ENCODE measurements at regions not wholly inside any gene's neighbourhood (a gene's known extent, or its start where the extent isn't known, plus 50 kb on each side); places are given as distances from the start of the nearest gene placed in this dataset.

GRCh38 chrX:10965174-10965798, 145.8 kb upstream of the HCCS start:
- H2BK120ac ChIP-seq (ENCODE audit: low read depth, low read length) = no peak overlapping the region
- H3K27ac ChIP-seq (ENCODE audit: insufficient read depth, low read length) = no peak overlapping the region
- no peak overlapping the region for H4K5ac ChIP-seq (ENCODE audit: low read depth, low read length)
- ATAC-seq (ENCODE audit: low read depth) (no peak), DNase-seq (no peak)
- intact Hi-C loops (cut with micrococcal nuclease) = no loop called here
- H3K56ac ChIP-seq (ENCODE audit: extremely low read depth, insufficient read depth, low read length) = no peak overlapping the region
- H3K18ac ChIP-seq (ENCODE audit: low read depth, low read length) = no peak overlapping the region
- H3K36me3 ChIP-seq (ENCODE audit: control insufficient read depth, insufficient read depth, low read length) = no peaks in the 10 kb centered on the region
- no peak overlapping the region for H2BK5ac ChIP-seq (ENCODE audit: low read depth, low read length, poor library complexity, severe bottlenecking)
- H2AFZ ChIP-seq (replicated peaks; ENCODE audit: low read length, poor library complexity) = no peak overlapping the region
- H4K20me1 ChIP-seq (ENCODE audit: insufficient read depth, low read length) = no peaks in the 10 kb centered on the region
- no peak overlapping the region for H3K23ac ChIP-seq (ENCODE audit: low read depth, low read length)
- in situ Hi-C loops (cut with MboI; ENCODE audit: low sequenced_read_pairs) = no loop called here
- no peak overlapping the region for H3K4ac ChIP-seq (ENCODE audit: low read depth, low read length)
- H3K9ac ChIP-seq (ENCODE audit: low read depth, low read length) = no peak overlapping the region
- H2AK9ac ChIP-seq (replicated peaks; ENCODE audit: low read depth, low read length, poor library complexity) = no peak overlapping the region
- H3K79me1 ChIP-seq (ENCODE audit: low read depth in 1 of 2, low read length in 2 of 2) = no peaks in the 10 kb centered on the region
- no peak overlapping the region for H3K4me3 ChIP-seq (ENCODE audit: insufficient read depth, low read depth, low read length)
- no peak for TF ChIP-seq MAZ (IDR thresholded peaks at IDR 0.05; ENCODE audit: borderline replicate concordance, low read depth, low read length)
- TF ChIP-seq, protein P1, sequence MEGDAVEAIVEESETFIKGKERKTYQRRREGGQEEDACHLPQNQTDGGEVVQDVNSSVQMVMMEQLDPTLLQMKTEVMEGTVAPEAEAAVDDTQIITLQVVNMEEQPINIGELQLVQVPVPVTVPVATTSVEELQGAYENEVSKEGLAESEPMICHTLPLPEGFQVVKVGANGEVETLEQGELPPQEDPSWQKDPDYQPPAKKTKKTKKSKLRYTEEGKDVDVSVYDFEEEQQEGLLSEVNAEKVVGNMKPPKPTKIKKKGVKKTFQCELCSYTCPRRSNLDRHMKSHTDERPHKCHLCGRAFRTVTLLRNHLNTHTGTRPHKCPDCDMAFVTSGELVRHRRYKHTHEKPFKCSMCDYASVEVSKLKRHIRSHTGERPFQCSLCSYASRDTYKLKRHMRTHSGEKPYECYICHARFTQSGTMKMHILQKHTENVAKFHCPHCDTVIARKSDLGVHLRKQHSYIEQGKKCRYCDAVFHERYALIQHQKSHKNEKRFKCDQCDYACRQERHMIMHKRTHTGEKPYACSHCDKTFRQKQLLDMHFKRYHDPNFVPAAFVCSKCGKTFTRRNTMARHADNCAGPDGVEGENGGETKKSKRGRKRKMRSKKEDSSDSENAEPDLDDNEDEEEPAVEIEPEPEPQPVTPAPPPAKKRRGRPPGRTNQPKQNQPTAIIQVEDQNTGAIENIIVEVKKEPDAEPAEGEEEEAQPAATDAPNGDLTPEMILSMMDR (conservative IDR thresholded peaks at IDR 0.05; ENCODE audit: low read depth, low read length) = no peak
- TF ChIP-seq FOS (IDR thresholded peaks at IDR 0.05; ENCODE audit: low read depth, low read length) = no peak
- no peak for TF ChIP-seq MAFK (IDR thresholded peaks at IDR 0.05; ENCODE audit: low read depth, low read length)
- TF ChIP-seq NFE2L2 (IDR thresholded peaks at IDR 0.05; ENCODE audit: low read depth, low read length) = no peak
- no peak for TF ChIP-seq SMC3 (IDR thresholded peaks at IDR 0.05; ENCODE audit: low read depth, low read length)
- TF ChIP-seq BHLHE40 (IDR thresholded peaks at IDR 0.05; ENCODE audit: low read depth, low read length) = no peak
- no peak for TF ChIP-seq RFX5 (IDR thresholded peaks at IDR 0.05; ENCODE audit: low read depth, low read length)
- TF ChIP-seq POLR2A (IDR thresholded peaks at IDR 0.05; ENCODE audit: low read depth, low read length) = no peak
- TF ChIP-seq CEBPB (IDR thresholded peaks at IDR 0.05; ENCODE audit: low read depth, low read length) = no peak
- TF ChIP-seq RAD21 (IDR thresholded peaks at IDR 0.05; ENCODE audit: low read length) = no peak
- TF ChIP-seq MXI1 (IDR thresholded peaks at IDR 0.05; ENCODE audit: borderline replicate concordance, low read depth, low read length) = no peak
- TF ChIP-seq RCOR1 (IDR thresholded peaks at IDR 0.05; ENCODE audit: insufficient replicate concordance, low read length) = no peak
- no peak for TF ChIP-seq CHD1 (IDR thresholded peaks at IDR 0.05; ENCODE audit: low read depth, low read length)
- no peaks in the 10 kb centered on the region; the same call in 1 of the 2 replicates for H3K9me3 ChIP-seq (ENCODE audit: control insufficient read depth, insufficient read depth, low read length)
- dilution Hi-C loops (cut with HindIII; ENCODE audit: low sequenced_read_pairs, unreplicated experiment) = no loop called here
- H3K9me1 ChIP-seq (ENCODE audit: insufficient read depth, low read length) = no peaks in the 10 kb centered on the region
- H4K8ac ChIP-seq (ENCODE audit: low read depth in 2 of 2, low read length in 2 of 2) = no peak overlapping the region
- ChIA-PET CTCF (no interaction called here), POLR2A (ENCODE audit: unreplicated experiment) (no interaction called here)
- no peak overlapping the region for H4K91ac ChIP-seq (ENCODE audit: insufficient read depth, low read depth, low read length)
- no peak overlapping the region for H3K14ac ChIP-seq (replicated peaks; ENCODE audit: low read depth, low read length)
- no peak overlapping the region for H2AK5ac ChIP-seq (ENCODE audit: low read depth, low read length)
- H2BK20ac ChIP-seq (ENCODE audit: low read depth, low read length) = no peak overlapping the region
- H2BK15ac ChIP-seq (ENCODE audit: low read depth, low read length) = no peak overlapping the region
- no peaks in the 10 kb centered on the region for H3K4me1 ChIP-seq (ENCODE audit: control insufficient read depth, insufficient read depth, low read length)
- H3K27me3 ChIP-seq (ENCODE audit: control insufficient read depth, insufficient read depth, low read length) = no peaks in the 10 kb centered on the region
- BruUV-seq (replicated peaks) = no TSS peak
- 80% methylated on average over 1 of the region's 8 CpGs; no CpG with 5 or more reads in 1 of the 2 experiments for WGBS, 2 experiments (ENCODE audit: extremely low coverage in 2 of 2, insufficient read length in 1 of 2)
- H3K4me2 ChIP-seq (ENCODE audit: low read depth, low read length) = no peak overlapping the region
